ENCODE measurements at regions not wholly inside any gene's neighbourhood (a gene's known extent, or its start where the extent isn't known, plus 50 kb on each side); places are given as distances from the start of the nearest gene placed in this dataset.
"Not testable (repeated sequence)": the region's sequence is repeated elsewhere in the genome, so short reads cannot be mapped to it uniquely, and the experiment has no call there.

DNA sequence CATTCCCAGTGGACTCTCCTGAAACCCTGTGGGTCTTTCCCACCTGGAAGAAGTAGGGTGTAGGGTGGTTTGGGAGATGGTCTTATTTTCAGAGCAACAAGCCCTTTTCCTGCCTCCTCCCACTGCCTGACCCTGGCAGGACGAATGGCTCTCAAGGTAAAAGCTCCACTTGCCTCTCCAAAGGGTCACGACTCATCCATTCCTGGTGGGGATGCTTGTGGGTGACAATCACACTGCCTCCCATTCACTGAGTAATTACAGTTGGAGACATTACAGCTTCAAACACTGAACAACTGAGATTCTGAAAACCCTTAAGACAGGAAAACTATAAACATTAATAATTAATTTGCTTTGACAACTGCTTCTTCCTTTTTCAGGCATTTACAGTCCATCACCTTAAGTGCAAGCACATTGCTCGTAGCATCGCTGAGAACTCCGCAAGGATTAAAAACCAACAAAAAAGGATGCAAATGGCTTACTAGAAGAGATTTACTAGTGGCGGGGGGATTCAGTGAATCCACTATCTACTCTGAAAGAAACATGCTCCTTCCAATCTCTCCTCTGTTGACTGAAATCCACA lies 199.6 kb upstream of the IRS2 start:
- Mint-ChIP-seq H3K4me3 (no peak overlapping the region), H3K27me3 (peaks cover 2% of the 10 kb centered on the region), H3K4me1 (ENCODE audit: low read depth) (no peaks in the 10 kb centered on the region), H3K36me3 (no peaks in the 10 kb centered on the region), H3K9me3 (ENCODE audit: low read depth) (no peaks in the 10 kb centered on the region), H3K27ac (no peak overlapping the region)

DNA sequence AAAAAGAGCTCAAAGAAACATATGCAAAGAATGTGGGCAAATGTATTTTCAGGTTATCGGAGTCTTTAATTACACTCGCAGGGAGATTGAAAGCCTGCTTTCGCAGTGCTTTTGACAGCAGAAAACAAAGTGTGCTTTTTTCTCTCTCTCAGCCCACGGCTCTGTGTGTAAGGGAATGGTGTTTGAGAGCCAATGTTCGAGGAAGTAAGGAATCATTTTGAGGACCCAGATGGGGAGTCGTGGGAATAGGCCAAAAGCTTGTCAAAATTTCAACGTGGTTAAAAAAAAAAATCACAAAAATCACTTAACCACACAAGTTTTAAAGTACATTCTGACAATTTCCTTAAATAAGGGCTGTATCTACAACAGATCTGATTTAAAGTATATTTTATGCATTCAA lies 197.1 kb upstream of the IRS2 start:
- Mint-ChIP-seq H3K36me3 (no peaks in the 10 kb centered on the region), H3K27ac (no peak overlapping the region), H3K9me3 (ENCODE audit: low read depth) (no peaks in the 10 kb centered on the region), H3K4me1 (ENCODE audit: low read depth) (no peaks in the 10 kb centered on the region), H3K27me3 (no peaks in the 10 kb centered on the region), H3K4me3 (no peak overlapping the region)

DNA sequence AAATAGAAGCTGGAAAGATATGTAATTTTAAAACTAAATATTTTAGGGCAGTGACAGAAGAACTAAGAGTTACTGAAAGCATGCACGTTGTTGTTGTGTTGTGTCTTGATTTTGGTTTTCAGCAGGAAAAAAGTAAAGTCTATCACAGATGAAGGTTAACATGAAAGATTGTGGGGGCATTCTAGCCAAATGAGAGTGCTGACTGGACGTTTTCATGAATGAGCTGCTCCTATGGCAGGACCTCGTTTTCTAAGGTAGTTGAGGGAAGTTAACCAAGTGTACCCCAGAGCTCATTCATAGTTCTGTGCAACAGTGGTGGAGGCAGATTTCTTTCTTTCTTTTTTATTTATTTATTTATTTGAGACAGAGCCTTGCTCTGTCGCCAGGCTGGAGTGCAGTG lies 194.6 kb upstream of the IRS2 start:
- H3K27me3 Mint-ChIP-seq = peaks cover 1% of the 10 kb centered on the region

DNA sequence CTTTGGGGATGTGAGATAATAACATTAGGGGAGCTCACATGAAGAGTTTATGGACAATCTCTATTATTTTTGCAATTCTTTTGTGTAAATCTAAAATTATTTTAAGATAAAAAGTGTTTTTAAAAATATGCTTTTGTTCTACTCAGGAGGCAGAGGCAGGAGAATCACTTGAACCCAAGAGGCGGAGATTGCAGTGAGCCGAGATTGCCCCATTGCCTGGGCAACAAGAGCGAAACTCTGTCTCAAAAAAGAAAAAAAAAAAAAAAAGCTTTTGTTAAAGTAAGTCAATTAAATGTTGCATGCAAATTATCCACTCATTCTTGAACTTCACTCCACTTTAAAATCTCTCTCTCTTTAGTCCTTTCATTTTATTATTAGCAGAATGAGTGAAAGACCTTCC lies 193.3 kb upstream of the IRS2 start:
- not testable (repeated sequence) for H3K27me3 Mint-ChIP-seq; H3K9me3 Mint-ChIP-seq (ENCODE audit: low read depth); H3K4me3 Mint-ChIP-seq; H3K36me3 Mint-ChIP-seq; H3K4me1 Mint-ChIP-seq (ENCODE audit: low read depth); H3K27ac Mint-ChIP-seq

More for the DNA sequence above, 194.6 kb upstream of the IRS2 start:
- Mint-ChIP-seq H3K4me3 (no peak overlapping the region), H3K27ac (no peak overlapping the region), H3K36me3 (no peaks in the 10 kb centered on the region), H3K4me1 (ENCODE audit: low read depth) (no peaks in the 10 kb centered on the region), H3K9me3 (ENCODE audit: low read depth) (no peaks in the 10 kb centered on the region)

DNA sequence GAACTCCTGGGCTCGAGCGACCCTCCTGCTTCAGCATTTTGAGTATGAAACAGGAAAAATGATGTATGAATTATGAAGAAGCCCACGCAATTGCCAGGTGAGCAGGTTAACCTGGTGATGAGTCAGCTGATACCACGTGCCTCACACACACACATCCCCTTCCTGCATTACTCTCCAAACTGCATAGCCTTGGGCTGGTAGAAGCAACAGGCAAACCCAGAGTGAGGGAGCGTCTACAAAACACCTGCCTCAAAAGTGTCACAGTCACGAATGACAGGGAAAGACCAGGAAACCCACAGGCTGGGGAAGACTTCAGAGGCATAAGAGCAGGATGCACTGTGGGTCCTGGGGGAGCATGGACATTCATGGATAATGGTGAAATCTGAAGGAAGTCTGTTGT lies 192.8 kb upstream of the IRS2 start:
- Mint-ChIP-seq H3K9me3 (ENCODE audit: low read depth) (no peaks in the 10 kb centered on the region), H3K27ac (no peak overlapping the region), H3K27me3 (peaks cover 1% of the 10 kb centered on the region), H3K4me3 (no peak overlapping the region), H3K4me1 (ENCODE audit: low read depth) (no peaks in the 10 kb centered on the region), H3K36me3 (no peaks in the 10 kb centered on the region)

DNA sequence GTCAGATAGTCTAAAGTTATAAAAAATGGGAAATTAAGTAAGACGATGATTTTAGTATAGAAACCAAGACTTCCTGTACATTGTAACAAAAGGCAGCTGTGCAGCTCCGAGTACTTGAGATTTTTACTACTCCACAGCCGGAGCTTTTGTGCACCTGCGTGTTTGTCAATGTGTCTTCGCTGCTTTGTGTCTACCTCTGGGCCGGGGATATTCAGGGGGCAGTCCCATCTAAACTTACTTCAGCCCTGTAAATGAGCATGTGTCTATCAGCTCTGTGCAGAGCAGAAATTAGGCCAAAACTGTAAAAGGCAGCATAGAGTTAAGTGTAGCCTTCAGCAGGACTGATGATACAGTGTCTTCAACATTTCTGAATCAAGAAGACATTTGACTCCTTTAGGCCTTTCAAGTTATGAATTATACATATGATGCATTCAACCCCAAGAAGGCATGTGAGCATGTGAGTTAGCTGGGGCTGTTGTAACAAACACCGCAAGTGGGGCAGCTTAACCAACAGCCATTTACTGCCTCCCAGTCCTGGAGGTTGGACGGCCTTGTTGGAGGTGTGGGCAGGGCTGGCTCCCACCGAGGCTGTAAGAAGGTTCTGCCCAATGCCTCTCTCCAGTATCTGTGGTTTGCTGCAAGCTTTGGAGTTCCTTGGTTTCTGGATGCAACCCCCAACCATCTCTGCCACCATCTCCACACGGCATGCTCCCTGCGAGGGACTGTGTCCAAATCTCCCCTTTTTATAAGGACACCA lies 191.0 kb upstream of the IRS2 start:
- Mint-ChIP-seq H3K9me3 (ENCODE audit: low read depth) (no peaks in the 10 kb centered on the region), H3K36me3 (no peaks in the 10 kb centered on the region), H3K27me3 (peaks cover 3% of the 10 kb centered on the region), H3K4me3 (no peak overlapping the region), H3K27ac (no peak overlapping the region), H3K4me1 (ENCODE audit: low read depth) (no peaks in the 10 kb centered on the region)

DNA sequence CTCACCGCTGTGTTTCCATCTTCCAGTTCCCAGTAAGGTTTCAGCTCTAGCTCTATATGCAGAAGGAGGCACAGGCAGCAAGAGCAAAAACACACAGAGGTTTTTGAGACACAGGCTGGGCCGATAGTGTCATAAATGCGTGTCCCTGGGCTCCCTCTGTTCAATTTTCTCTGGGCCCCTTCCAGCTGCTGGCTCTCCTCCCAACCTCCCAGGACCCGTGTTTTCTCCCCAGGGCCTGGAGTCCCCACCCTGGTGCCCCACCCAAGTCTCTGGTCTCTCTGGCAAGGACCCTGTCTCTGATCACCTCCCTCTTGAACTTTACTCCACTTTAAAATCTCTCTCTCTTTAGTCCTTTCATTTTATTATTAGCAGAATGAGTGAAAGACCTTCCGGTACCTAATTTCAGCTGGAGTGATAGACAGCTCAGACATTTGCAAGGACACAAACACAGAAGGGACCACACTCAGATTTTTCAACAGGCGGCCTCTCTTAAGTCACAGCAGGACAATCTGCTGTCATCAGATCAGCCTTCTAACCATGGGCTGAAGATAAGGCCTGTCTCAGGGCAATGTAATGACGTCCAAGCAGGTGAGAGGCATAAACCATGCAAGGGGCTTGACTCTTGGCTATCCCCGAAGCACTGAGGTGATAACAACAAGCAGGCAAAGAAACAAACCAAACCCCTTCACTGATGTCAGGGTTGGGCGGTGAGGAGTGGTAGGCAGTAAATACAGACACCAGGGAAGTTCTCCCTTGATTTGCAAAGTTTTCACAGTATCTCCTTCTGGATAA lies 190.0 kb upstream of the IRS2 start:
- Mint-ChIP-seq H3K4me3 (no peak overlapping the region), H3K27ac (no peak overlapping the region), H3K27me3 (peaks cover 3% of the 10 kb centered on the region), H3K36me3 (no peaks in the 10 kb centered on the region), H3K4me1 (ENCODE audit: low read depth) (no peaks in the 10 kb centered on the region), H3K9me3 (ENCODE audit: low read depth) (no peaks in the 10 kb centered on the region)

DNA sequence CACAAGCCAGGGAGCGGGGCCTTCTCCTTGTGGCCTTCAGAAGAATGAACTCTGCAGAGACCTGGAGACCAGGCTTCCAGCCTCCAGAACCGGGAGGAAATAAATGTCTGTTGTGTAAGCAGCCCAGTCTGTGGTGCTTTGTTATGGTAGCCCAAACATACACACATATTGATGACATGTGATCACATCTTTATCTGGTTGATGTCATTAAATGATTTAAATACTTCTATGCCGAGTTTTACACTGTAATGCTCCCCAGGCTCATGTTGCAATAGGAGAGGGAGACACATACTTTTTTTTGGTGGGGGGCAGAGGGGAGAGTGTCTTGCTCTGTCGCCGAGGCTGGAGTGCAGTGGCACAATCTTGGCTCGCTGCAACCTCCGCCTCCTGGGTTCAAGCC lies 188.0 kb upstream of the IRS2 start:
- no peak overlapping the region for H3K4me3 Mint-ChIP-seq
- no peaks in the 10 kb centered on the region for H3K36me3 Mint-ChIP-seq
- peaks cover 6% of the 10 kb centered on the region for H3K9me3 Mint-ChIP-seq (ENCODE audit: low read depth)
- no peak overlapping the region for H3K27ac Mint-ChIP-seq
- H3K27me3 Mint-ChIP-seq = peaks cover 3% of the 10 kb centered on the region
- no peaks in the 10 kb centered on the region for H3K4me1 Mint-ChIP-seq (ENCODE audit: low read depth)

DNA sequence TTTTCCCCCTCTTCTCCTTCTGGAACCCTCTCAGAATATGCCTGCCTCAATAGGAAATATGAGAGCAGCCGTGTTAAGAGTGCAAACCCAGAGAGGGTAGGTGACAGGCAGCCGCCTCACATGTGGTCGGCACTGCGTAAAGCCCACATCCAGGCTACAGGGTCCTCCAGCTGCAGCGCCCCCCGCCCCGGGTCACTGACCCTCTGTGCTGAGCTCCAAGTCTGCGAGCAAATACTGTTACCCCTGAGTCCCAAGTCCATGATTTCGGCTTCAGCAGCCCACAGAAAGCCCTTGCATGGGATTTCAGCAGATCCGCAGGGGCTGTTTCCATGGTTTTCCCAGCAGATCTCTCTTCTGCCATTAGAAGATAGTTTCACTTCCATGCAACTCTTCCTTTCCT lies 186.9 kb upstream of the IRS2 start:
- Mint-ChIP-seq H3K9me3 (ENCODE audit: low read depth) (peaks cover 6% of the 10 kb centered on the region), H3K36me3 (no peaks in the 10 kb centered on the region), H3K27ac (no peak overlapping the region), H3K27me3 (peaks cover 3% of the 10 kb centered on the region), H3K4me3 (no peak overlapping the region), H3K4me1 (ENCODE audit: low read depth) (no peaks in the 10 kb centered on the region)

DNA sequence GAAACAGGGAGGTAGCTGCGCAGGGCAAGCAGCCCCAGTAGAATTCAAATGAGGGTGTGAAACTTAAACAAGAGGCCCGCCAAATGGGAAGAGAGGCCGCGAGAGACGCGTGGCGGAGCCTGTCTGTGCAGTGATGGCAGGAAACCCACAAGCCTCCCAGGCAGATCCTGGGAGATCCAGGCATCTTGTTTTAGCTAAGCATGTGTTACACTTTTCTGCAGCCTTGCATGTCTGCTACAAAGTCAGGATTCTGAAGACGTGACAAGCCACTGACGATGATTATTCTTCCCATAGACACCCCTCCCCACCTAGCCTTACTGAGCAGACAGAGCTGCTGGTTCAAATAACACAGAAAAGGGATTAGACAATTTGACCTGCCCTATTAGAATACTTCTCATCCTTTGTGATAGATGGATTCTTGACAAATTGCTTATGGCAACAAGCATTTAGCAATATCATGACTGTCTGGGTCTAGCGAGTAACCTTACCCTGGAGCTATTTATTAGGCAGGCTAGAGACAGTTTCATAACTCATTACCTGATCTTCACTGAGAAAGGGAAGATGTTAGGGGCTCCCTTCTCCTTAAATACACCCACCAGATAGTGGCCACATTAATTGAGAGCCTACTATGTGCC lies 185.2 kb upstream of the IRS2 start:
- Mint-ChIP-seq H3K4me3 (no peak overlapping the region), H3K36me3 (no peaks in the 10 kb centered on the region), H3K4me1 (ENCODE audit: low read depth) (no peaks in the 10 kb centered on the region), H3K9me3 (ENCODE audit: low read depth) (peaks cover 6% of the 10 kb centered on the region), H3K27me3 (peaks cover 3% of the 10 kb centered on the region), H3K27ac (no peak overlapping the region)

DNA sequence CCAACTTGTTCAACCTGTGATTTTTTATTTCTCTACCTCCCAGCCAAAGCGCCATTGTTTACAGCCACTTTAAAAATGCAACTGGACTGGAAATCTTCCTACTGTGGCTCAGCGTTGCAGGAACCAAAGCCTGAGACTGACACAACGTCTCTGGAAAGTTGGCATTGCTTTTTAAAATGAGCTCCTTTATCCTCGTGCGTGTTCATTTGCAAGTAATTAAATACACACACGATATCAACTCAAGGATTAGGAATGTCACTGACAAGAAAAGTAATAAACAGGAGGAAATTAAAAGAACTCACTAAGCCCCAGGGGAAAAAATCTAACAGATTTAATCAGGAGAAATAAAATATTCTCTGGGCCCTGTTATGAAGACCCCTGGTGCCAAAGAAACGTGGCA lies 184.6 kb upstream of the IRS2 start:
- Mint-ChIP-seq H3K27me3 (peaks cover 1% of the 10 kb centered on the region), H3K4me3 (no peak overlapping the region), H3K4me1 (ENCODE audit: low read depth) (no peaks in the 10 kb centered on the region), H3K9me3 (ENCODE audit: low read depth) (peaks cover 6% of the 10 kb centered on the region), H3K36me3 (no peaks in the 10 kb centered on the region), H3K27ac (no peak overlapping the region)

DNA sequence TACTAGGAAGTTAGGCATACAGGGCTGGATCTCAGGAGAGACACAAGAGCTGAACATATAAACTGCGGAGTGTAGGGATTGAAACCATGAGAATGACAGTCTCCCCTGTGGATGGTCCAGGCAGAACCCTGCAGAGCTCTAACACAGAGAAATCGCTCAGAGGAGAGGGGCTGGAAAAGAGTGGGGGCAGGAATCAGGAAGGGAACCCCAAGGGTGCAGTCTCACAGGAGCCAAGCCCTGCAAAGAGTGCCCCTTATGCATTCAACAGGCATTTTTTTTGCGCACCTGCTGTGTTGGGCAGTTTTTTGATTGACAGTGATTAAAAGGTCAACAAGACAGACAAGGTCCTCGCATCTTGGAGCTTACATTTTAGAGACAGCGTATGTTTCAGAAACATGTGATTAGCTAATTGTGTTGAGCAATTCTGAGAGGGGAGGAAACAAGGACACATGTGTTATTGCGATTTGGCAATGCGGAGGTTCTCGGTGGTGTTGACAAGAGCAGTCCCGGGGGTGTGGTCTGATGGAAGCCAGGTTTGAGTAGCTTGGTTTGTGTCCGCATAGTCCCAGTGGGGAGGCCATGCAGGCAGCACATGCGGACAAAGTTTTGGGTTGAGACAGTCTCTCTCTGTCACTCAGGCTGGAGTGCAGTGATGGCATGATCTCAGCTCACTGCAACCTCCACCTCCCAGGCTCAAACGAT lies 182.6 kb upstream of the IRS2 start:
- H3K4me1 Mint-ChIP-seq (ENCODE audit: low read depth) = no peaks in the 10 kb centered on the region
- H3K27me3 Mint-ChIP-seq = peaks cover under 1% of the 10 kb centered on the region
- no peak overlapping the region for H3K27ac Mint-ChIP-seq
- H3K36me3 Mint-ChIP-seq = no peaks in the 10 kb centered on the region
- peaks cover 6% of the 10 kb centered on the region for H3K9me3 Mint-ChIP-seq (ENCODE audit: low read depth)
- H3K4me3 Mint-ChIP-seq = no peak overlapping the region

DNA sequence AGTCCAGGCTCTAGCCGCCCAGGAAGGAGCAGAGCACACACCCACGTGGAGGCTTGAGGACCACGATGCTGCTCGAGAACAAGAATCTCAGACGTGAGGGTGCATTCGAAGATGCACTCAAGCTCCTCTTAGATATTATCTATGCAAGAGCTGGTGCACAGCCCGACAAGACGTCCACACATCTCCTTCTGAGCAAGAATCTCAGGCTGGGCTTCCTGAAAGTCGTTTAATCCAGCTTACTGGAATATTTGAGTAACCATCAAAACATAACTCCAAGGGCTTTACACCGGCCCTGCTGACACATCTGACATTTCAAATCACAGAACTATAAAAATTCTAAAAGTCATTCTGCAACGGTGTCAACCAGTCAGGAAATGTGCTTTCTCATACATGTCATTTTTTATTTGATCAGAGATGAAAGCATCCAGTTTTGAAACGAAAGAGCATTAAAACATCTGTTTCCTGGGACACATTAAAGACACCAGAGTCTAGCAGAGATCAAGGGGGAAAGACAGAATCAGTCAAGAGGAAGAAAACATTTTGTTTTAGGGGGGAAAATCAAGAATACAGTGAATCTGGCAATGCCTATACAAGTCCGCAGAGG lies 177.7 kb upstream of the IRS2 start:
- Mint-ChIP-seq H3K4me3 (no peak overlapping the region), H3K27ac (no peak overlapping the region)

DNA sequence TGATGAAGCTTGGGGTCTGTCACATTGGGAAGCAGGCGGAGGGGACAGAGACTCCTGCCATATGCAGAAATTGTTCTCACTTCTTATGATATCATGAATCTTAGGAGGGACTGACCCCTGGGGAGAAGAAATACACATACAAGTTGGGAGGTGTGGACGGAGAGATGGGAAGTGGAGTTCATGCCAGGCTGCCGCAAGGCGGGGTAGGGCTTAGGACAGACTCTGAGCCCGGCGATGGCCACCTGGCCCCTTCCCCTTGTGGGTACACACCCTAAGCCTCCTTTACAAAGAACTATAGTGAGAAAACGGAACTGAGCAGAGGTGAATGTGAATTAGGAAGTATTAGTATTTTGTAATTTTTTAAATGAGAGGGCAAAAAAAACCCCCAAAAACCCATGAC lies 177.0 kb upstream of the IRS2 start:
- Mint-ChIP-seq H3K36me3 (no peaks in the 10 kb centered on the region), H3K27ac (no peak overlapping the region), H3K4me3 (no peak overlapping the region), H3K9me3 (ENCODE audit: low read depth) (no peaks in the 10 kb centered on the region), H3K27me3 (peaks cover 5% of the 10 kb centered on the region), H3K4me1 (ENCODE audit: low read depth) (peaks cover 2% of the 10 kb centered on the region)

More for the DNA sequence above, 177.7 kb upstream of the IRS2 start:
- no peaks in the 10 kb centered on the region for H3K9me3 Mint-ChIP-seq (ENCODE audit: low read depth)
- peaks cover 2% of the 10 kb centered on the region for H3K4me1 Mint-ChIP-seq (ENCODE audit: low read depth)
- H3K27me3 Mint-ChIP-seq = peaks cover 5% of the 10 kb centered on the region
- H3K36me3 Mint-ChIP-seq = no peaks in the 10 kb centered on the region
